ENCODE measurements at regions not wholly inside any gene's neighbourhood (a gene's known extent, or its start where the extent isn't known, plus 50 kb on each side); places are given as distances from the start of the nearest gene placed in this dataset.

DNA sequence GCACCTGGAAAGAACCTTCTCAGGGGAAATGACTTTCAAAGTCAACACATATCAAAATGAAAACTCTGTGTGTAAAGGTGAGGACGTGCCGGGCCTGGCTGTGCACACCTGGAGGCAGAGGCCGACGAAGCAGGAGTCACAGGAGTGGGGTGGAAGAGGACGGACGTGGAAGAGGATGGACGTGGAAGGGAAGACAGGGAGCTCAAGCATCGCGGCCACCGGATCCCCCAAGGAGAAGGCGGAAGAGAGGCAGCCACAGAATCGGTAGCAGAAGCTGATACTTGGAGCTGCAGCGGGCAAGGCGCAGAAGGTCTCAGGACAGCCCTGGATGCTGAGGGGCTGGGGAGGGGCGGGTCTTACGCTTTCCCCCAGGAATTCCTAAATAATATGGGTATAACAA, 519.8 kb downstream of the BRD1 start:
- WGBS, 4 donors = 77 to 87% (median 79%) methylated on average over 16 of the region's 16 CpGs
- TF ChIP-seq, protein P1, sequence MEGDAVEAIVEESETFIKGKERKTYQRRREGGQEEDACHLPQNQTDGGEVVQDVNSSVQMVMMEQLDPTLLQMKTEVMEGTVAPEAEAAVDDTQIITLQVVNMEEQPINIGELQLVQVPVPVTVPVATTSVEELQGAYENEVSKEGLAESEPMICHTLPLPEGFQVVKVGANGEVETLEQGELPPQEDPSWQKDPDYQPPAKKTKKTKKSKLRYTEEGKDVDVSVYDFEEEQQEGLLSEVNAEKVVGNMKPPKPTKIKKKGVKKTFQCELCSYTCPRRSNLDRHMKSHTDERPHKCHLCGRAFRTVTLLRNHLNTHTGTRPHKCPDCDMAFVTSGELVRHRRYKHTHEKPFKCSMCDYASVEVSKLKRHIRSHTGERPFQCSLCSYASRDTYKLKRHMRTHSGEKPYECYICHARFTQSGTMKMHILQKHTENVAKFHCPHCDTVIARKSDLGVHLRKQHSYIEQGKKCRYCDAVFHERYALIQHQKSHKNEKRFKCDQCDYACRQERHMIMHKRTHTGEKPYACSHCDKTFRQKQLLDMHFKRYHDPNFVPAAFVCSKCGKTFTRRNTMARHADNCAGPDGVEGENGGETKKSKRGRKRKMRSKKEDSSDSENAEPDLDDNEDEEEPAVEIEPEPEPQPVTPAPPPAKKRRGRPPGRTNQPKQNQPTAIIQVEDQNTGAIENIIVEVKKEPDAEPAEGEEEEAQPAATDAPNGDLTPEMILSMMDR (IDR thresholded peaks at IDR 0.05) = no peak
- no peak for TF ChIP-seq POLR2A (IDR thresholded peaks at IDR 0.05)
- H3K4me3 ChIP-seq = no peak overlapping the region
- H3K36me3 ChIP-seq (replicated peaks in 1 of 2) = no peaks in the 10 kb centered on the region
- DNase-seq = peak in 4 of 7 donors; percentile 1 to 25 (median 6)
- H3K9me3 ChIP-seq (replicated peaks in 1 of 3) = no peaks in the 10 kb centered on the region
- H3K4me1 ChIP-seq (replicated peaks in 1 of 2) = no peaks in the 10 kb centered on the region
- intact Hi-C loops (cut with DNase I) = no loop called here
- H3K27me3 ChIP-seq = peaks cover 20% of the 10 kb centered on the region
- no peak overlapping the region for H3K27ac ChIP-seq

DNA sequence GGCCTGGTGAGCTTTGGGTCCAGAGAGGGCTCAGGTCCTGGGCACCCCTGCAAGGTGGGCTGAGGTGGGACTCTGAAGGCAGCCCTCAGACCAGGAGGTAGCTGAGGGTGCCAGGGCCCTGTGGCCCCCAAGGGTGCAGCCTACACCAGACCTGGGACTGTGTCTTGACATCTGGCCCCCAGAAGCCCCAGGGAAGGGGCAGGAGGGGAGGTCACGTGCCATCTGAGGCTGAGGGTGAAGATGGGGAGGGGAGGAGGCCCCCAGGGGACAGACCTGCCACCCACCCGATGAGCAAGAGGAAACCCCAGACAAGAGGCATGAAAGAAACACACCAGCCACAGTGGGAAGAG, 520.2 kb downstream of the BRD1 start:
- no peak overlapping the region for H3K4me3 ChIP-seq
- peaks cover 20% of the 10 kb centered on the region for H3K27me3 ChIP-seq
- no peak overlapping the region for H3K27ac ChIP-seq
- 54 to 68% (median 55%) methylated on average over 2 of the region's 2 CpGs for WGBS, 4 donors
- no peaks in the 10 kb centered on the region for H3K4me1 ChIP-seq (replicated peaks in 1 of 2)
- intact Hi-C loops (cut with DNase I) = no loop called here
- peak in 4 of 7 donors; percentile 3 to 21 (median 7) for DNase-seq
- TF ChIP-seq, protein P1 (IDR thresholded peaks at IDR 0.05) = no peak
- no peak for TF ChIP-seq POLR2A (IDR thresholded peaks at IDR 0.05)
- no peaks in the 10 kb centered on the region for H3K9me3 ChIP-seq (replicated peaks in 1 of 3)
- no peaks in the 10 kb centered on the region for H3K36me3 ChIP-seq (replicated peaks in 1 of 2)

DNA sequence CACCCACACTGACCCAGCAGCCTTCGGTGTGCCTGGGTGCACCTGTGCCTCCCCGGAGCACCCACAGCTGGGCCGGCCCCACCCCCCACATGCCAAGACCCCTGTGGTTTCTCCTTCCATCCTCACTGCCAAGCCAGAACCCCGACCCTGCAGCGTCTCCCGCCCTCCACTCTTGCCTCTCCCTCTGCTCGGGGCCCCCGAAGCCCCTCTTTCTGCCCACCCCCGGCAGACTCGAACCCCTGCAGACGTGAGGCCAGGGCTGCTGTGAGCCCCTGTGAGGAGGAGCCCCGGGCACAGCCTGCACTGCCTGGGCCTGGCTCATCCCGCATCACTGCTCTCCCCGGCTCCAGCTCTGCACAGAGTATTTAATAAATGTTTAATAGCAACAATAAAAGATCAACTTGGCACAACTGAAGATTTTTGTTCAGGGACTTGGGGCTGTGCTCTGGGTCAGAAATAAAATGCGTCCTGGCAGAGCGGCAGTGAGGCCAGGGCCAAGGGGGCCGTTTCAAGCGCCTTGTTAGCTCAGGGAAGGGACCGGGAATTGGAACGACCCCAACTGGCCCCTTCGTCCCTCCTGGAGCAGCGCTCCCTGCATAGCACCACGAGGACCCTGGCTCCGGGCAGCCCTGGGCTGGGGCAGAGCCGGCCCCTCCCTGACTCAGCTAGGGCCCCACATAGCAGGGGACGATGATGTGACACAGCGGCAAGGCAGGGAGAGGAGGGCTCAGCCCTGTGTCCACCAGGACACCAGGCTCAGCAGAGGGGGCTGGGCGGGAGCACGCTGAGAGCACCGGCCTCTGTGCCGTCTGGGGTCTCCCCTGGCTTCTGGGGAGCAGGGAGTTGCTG, 520.8 kb downstream of the BRD1 start:
- Histone ChIP-seq H3K4me1 (replicated peaks in 1 of 2) (no peaks in the 10 kb centered on the region), H3K27me3 (peaks cover 20% of the 10 kb centered on the region), H3K27ac (no peak overlapping the region), H3K4me3 (no peak overlapping the region), H3K9me3 (replicated peaks in 1 of 3) (no peaks in the 10 kb centered on the region), H3K36me3 (replicated peaks in 1 of 2) (no peaks in the 10 kb centered on the region)
- intact Hi-C loops (cut with DNase I) = no loop called here
- TF ChIP-seq, protein P1 (IDR thresholded peaks at IDR 0.05) = no peak
- no peak for TF ChIP-seq POLR2A (IDR thresholded peaks at IDR 0.05)
- 53 to 63% (median 59%) methylated on average over 17 to 31 of the region's 31 CpGs for WGBS, 4 donors
- peak in 4 of 7 donors; percentile 7 to 34 (median 11) for DNase-seq

DNA sequence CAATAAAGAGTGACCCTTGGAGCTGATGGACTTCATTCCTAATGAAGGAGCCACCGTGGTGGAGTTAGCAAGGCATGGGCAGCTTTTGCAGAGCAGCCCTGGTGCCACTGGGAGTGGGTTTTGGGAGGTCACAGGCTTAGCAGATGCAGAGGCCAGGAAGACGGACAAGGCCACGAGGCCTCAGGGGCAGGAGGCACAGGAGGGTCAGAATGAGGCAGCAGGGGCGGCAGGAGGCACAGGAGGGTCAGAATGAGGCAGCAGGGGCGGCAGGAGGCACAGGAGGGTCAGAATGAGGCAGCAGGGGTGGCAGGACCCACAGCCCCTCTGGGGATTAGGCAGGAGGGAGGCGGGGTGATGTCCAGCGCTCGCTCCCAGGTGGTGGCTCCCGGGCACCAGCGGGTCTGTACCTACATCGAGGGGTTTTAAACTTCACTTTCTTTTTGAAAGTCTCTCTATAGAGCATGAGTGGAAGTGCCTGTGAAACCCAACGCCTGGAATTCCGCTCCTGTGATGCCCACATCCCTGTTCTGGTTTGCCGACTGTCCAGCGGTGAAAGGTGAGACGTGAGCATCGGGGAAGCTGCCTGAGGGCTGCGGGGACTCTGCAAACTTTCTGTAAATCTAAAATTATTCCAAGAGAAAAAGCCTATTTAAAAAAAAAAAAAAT, 521.6 kb downstream of the BRD1 start:
- intact Hi-C loops (cut with DNase I) = no loop called here
- H3K27me3 ChIP-seq = peaks cover 20% of the 10 kb centered on the region
- H3K4me1 ChIP-seq (replicated peaks in 1 of 2) = no peaks in the 10 kb centered on the region
- H3K36me3 ChIP-seq (replicated peaks in 1 of 2) = no peaks in the 10 kb centered on the region
- DNase-seq = peak in 4 of 7 donors; percentile 3 to 20 (median 4)
- TF ChIP-seq POLR2A (IDR thresholded peaks at IDR 0.05) = no peak
- TF ChIP-seq, protein P1 (IDR thresholded peaks at IDR 0.05) = no peak
- H3K4me3 ChIP-seq = no peak overlapping the region
- WGBS, 4 donors = 67 to 72% (median 68%) methylated on average over 18 of the region's 18 CpGs
- no peak overlapping the region for H3K27ac ChIP-seq
- no peaks in the 10 kb centered on the region for H3K9me3 ChIP-seq (replicated peaks in 1 of 3)

Data from adrenal gland (tissue), 9 donors.